NCI-H82 (cell line): ENCODE measurements at regions not wholly inside any gene's neighbourhood (a gene's known extent, or its start where the extent isn't known, plus 50 kb on each side); places are given as distances from the start of the nearest gene placed in this dataset.

ENCODE experiments used
- DNase-seq: peaks from one replicate; lab custom pipeline; 2025; lab: John Stamatoyannopoulos, UW

DNA sequence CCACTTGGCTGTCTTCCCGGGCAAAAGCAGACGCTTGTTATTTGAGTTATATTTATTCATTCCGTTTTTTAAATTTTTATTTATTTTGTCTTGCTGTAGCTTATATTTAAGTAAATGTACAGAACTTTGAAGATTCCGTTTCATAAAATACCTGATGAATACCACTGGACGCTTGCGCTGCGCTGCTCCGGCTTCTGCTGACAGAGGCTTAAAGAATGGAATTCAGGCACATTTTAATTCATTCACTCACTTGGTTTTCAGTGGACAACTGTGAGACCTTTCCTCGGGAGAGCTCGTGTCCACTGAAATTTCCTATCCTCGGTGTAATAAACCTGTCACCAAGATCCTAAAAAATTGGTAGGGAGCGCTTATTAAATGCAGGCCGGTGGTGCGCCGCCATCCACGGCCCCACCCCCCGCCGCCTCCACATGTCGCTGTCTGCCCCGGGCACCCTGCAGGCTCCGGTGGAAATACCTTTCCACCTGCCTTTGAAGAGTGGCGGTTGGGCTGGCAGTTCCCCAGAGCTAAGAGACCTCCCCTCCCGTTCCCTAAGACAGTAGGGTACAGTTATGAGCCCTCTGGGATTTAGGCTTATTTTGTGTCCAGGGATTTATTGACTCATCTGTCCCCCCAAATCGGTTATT, 62.5 kb upstream of the UBE2E1 start:
- DNase-seq: peak; percentile 26

DNA sequence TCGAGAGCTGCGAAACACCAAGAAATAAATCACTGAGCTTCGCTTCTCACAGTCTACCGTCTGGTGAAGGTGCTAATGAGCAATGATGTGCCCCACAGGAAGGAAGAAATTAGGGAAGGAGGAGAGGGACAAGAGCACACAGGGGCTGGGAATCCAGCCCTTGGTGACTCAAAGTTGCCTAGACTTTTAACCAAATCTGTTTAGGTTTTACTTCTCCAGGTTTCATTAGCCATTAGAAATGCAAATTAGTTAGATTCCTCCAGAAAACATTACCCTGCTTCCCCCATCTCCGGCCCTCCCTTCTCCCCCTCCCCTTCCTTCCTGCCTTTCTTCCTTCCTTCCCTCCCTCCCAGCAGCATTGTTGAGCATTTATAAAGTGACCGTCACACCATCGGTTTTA, 59.3 kb upstream of the UBE2E1 start:
- no peak for DNase-seq

DNA sequence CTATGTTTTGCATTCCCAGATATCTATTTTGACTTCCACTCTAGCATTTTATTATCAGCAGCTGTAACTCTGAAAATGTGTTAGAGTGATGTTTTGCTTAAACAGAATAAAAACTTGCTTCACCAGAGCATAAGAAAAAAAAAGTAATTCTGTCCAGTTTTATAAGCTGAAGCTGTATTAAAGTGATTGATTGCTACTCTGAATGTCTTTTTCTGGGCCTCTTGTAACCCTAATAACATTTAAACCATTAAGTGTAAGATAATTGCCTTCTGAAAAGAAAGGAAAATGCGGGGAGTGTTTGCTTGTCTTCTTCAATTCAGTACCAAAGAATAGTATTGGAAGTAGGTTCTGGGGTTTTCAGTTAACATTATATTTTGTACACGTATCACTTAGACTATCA, 57.9 kb upstream of the UBE2E1 start:
- no peak for DNase-seq

DNA sequence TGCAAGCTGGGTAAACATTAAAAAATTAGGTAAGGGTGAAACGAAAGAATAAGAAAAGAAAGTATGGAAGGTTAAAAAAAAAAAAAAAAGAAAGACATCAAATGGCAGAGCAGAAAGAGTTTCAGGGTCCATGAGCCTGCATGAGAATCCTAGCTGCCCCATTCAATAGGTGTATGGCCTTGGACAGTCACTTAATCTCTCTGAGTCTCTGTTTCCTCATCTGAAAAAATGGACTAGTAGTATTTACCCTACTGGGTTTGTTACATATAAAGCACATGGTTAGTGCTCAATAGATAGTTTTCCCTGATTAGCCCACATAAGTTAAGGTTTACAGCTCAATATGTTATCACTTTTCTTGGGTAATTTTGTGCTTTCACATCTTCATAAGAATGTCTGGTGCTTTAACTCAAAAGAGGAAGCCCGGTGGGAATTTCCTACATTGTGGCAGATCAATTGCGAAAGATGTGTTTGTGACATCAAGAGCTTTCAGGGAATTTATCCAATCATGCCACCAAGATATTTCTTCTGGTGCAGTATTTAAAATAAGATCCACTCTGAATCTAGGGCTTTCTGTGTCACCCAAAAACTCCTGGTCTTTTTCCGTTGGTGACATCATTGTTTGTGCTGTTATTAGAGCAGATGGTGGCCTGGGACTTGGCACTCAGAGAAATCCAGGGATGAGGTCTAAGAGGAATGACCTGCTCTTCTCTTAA, 57.2 kb upstream of the UBE2E1 start:
- DNase-seq: peak; percentile 56

DNA sequence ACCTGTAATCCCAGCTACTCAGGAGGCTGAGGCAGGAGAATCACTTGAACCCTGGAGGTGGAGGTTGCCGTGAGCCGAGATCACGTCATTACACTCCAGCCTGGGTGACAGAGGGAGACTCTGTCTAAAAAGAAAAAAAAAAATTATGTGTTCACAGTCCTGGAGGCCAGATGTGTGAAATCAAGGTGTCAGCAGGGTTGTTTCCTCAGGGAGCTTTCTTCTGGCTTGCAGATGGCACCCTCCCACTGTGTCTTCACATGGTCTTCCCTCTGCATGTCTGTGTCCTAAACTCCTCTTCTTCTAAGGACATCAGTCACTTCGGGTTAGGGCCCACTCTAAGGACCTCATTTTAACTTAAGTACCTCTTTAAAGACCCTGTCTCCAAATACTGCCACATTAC, 56.1 kb upstream of the UBE2E1 start:
- DNase-seq: no peak

DNA sequence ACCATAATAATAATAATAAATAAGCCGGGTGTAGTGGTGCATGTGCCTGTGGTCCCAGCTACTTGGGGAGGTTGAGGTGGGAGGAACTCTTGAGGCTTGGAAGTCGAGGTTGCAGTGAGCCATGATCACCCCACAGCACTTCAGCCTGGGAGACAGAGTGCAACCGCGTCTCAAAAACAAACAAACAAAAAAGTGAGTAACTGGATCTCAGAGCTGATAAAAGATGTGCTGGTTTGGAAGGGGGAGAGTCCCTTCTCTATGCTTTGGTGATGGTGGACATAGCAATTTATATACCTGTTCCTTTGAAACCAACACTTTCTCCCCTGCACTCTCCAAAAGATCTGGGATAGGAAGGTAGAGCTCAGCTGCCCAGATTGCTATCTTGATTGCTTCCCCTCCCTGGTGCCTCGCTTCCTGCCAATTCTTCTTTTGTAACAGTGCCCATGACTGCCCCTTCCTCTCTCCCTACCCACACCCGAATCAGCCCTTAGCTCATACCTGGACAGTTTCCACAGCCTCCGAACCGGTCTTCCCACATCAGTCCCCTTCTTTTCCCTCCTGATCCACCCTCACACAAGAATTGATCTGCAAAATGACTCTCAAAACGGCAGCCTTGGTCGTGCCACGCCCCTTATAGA, 55.1 kb upstream of the UBE2E1 start:
- DNase-seq: no peak

DNA sequence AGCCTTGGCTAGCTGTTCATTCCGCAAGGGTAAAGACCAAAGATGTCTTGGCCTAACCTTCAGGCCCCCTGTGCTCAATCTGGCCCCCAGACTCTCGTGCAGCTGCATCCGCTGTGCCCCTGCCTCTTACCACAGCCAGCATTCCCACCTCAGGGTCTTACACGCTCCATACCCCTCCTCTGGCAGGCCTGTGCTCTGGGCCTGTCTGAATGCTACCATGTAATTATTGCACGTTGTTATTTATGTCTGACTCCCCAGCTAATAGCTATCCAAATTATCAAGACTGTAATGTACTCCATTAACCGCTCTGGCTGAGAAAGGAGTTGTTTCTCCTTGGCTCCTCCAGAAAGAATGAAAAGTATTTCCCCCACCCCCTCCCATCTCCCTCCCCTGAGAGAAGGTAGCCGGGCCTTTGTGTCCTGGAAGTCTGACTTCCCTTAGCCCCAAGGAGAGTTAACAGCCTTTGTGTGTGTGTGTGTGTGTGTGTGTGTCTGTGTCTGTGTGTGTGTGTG, 54.5 kb upstream of the UBE2E1 start:
- no peak for DNase-seq

DNA sequence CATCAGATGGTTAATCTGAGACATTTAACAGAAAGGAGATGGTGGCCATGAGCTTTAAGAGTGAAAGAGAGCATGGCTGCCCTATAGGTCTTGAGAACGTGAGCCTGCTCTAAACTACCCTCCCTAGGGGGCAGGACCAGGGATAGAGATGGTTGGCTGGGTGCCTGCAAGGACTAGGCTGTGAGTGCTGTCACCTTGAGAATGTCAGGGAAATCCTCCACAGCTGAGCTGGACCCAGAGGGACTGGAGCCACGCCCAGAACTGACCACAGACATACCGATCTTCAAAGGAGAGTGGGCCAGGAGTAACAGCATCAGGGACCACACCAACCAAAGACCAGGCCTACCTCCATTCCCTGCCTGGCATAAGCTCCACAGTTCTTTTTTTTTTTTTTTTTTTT, 53.6 kb upstream of the UBE2E1 start:
- DNase-seq: no peak

DNA sequence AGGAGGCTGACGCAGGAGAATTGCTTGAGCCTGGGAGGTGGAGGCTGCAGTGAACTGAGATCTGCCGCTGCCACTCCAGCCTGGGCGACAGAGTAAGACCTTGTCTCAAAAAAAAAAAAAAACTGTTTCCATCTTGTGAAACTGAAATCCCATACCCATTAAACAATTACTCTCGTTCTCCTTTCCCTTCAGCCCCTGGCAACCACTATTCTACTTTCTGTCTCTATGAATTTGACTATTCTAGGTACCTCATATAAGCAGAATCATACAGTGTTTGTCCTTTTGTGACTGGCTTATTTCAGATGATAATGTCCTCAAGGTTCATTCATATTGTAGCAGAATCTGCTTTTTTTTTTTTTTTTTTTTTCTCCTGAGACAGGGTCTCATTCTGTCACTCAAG, 51.5 kb upstream of the UBE2E1 start:
- DNase-seq: no peak
